Panc1 (cell line): ENCODE measurements at regions not wholly inside any gene's neighbourhood (a gene's known extent, or its start where the extent isn't known, plus 50 kb on each side); places are given as distances from the start of the nearest gene placed in this dataset.

ENCODE experiments used
- ATAC-seq: fragments of 200-7000 bp; cut with Tn5 transposase; 2 replicates; pipeline ENCODE4 v1.9.1; 2020; ENCODE audit warnings: mild to moderate bottlenecking, moderate library complexity
- BruUV-seq: library from RNA; stranded (reverse); fragments of 400-500 nt; replicated peaks from 2 replicates; lab custom pipeline; 2021; lab: Mats Ljungman, UMichigan
- CTCF ChIA-PET: fragments of 300-600 bp; sonication (Branson Sonifier 250); formaldehyde crosslinking; loops from one replicate; lab custom pipeline; 2022; ENCODE audit warnings: antibody characterized with exemption; lab: Charles Lee
- POLR2A ChIA-PET: fragments of 300-600 bp; sonication (Branson Sonifier 250); formaldehyde crosslinking; loops from one replicate; lab custom pipeline; 2022; ENCODE audit warnings: antibody characterized with exemption; lab: Charles Lee
- DNase-seq: peaks from one replicate; pipeline ENCODE4 v3.0.0-alpha.2; 2010; ENCODE audit warnings: low read depth, low spot score
- H3K27ac ChIP-seq: 2 replicates; pipeline ENCODE4 v1.5.1; 2011; ENCODE audit warnings: mild to moderate bottlenecking, low read length, inconsistent platforms
- H3K27me3 ChIP-seq: fragments of 200-500 bp; sonication (Bioruptor generic); 2 replicates; pipeline ENCODE4 v1.6.0; 2014; ENCODE audit warnings: low read length, inconsistent platforms; ENCODE audit not compliant: control insufficient read depth, insufficient read depth
- H3K36me3 ChIP-seq: fragments of 200-500 bp; sonication (Bioruptor generic); 2 replicates; pipeline ENCODE4 v1.5.1; 2014; ENCODE audit warnings: inconsistent platforms, mild to moderate bottlenecking, low read length, moderate library complexity; ENCODE audit not compliant: control insufficient read depth, insufficient read depth
- H3K4me1 ChIP-seq: 2 replicates; pipeline ENCODE4 v1.5.1; 2011; ENCODE audit warnings: inconsistent platforms, mild to moderate bottlenecking, low read length, moderate library complexity; ENCODE audit not compliant: control insufficient read depth, insufficient read depth
- H3K4me3 ChIP-seq, 2 experiments: 2 replicates each; pipeline ENCODE4 v1.5.1; 2011 to 2012; ENCODE audit warnings: low read depth in 2 of 2, low read length in 2 of 2, mild to moderate bottlenecking in 2 of 2, inconsistent platforms in 1 of 2, moderate library complexity in 1 of 2
- H3K9me3 ChIP-seq: fragments of 200-500 bp; sonication (Bioruptor generic); 2 replicates; pipeline ENCODE4 v1.5.1; 2014; ENCODE audit warnings: low read depth, mild to moderate bottlenecking, inconsistent platforms, low read length, moderate library complexity; ENCODE audit not compliant: control insufficient read depth, insufficient read depth
- POLR2AphosphoS5 ChIP-seq: IDR thresholded peaks from 2 replicates; pipeline ENCODE4 v1.6.1; 2012; ENCODE audit warnings: mild to moderate bottlenecking, low read depth, low read length, moderate library complexity
- SIN3A ChIP-seq: IDR thresholded peaks from 2 replicates; pipeline ENCODE4 v1.6.1; 2012; ENCODE audit warnings: low read depth, mild to moderate bottlenecking, low read length, moderate library complexity, borderline replicate concordance; ENCODE audit not compliant: insufficient read depth
- TCF7L2 ChIP-seq: IDR thresholded peaks from 2 replicates; pipeline ENCODE4 v1.6.1; 2011; ENCODE audit warnings: mild to moderate bottlenecking, low read depth, low read length, inconsistent platforms
- in situ Hi-C: cut with HindIII; loops from 2 replicates; pipeline ENCODE4 v1.10.0; 2016; ENCODE audit warnings: low sequenced_read_pairs, low pct_unique_long_range_greater_than_20kb
- intact Hi-C: fragments of 100-400 bp; cut with micrococcal nuclease; formaldehyde crosslinking; loops from one replicate; pipeline ENCODE4 v1.10.0; 2022; ENCODE audit not compliant: unreplicated experiment
- TF ChIP-seq, protein P1 (sequence below): fragments of 450-650 bp; IDR thresholded peaks from 2 replicates; pipeline ENCODE4 v1.5.1; 2017; ENCODE audit warnings: mild to moderate bottlenecking
- TF ChIP-seq, protein P2 (sequence below), 2 experiments: IDR thresholded peaks; 2 replicates each; pipeline ENCODE4 v1.6.1; 2011 to 2012; ENCODE audit warnings: low read depth in 2 of 2, control low read depth in 1 of 2, low read length in 1 of 2, mild to moderate bottlenecking in 1 of 2, moderate library complexity in 1 of 2; ENCODE audit not compliant: insufficient read depth in 1 of 2

DNA sequence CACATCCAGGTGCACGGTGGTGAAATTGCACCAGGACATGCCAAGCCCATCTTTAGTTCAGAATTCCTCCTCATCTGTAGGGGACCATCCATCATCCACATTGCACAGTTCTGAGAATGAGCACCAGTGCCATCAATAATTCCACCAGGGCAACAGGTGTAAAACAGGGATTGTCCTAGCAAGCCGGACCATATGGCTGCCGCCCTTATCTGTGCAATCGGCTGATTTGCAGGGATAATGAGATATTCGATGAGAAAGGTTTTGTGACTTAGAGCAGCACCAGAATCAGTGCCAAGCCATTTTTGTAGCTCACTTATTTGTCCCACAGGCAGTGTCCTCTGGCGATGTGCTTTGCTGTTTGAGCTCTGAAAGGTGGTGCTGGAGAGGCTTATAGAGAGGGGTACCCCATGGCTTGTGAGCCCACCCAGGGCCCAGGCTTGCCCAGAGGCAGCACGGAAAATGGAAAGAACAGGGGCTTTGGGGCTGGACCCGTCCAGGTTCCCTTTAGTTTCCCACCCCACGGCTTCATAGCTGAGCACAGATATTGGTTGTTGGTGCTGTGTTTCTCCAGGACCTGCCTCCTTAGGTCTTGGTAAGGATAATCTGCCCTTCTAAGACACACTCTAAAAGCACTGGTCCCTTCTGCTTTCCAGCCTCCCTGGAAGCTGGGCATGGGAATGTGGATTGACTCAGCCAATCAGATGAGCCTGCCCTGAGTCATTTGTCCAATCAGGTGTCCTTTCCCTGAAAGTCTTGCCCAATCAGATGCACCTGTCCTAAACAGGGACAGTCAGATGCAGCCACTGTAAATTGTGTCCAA, 84.0 kb upstream of the SHANK2 start:
- POLR2A ChIA-PET, result no interaction called here
- in situ Hi-C loops, result no loop called here

DNA sequence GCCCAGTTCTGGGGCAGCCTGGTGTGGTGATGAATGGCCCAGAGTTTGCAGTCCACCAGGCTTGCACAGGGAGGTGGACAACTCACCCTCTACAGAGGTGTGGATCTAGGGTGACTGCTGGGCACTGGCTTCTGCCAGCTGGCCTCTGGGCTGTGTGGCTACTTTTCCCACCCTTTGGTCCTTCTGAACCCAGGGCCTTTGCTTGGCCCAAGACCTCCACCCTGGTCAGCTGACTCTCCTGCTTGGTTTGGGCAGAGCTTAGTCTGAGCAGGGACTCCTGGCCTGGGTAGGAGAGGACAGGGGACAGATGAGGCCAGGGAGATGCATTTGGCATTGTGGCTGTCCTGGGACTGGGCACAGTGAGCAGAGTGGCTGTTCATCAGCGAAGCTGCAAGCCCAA, 83.0 kb upstream of the SHANK2 start:
- Histone ChIP-seq H3K36me3 (no peaks in the 10 kb centered on the region), H3K27me3 (peaks cover 2% of the 10 kb centered on the region; the same call in 1 of the 2 replicates), H3K4me1 (no peaks in the 10 kb centered on the region), H3K9me3 (no peaks in the 10 kb centered on the region), H3K4me3 (no peak overlapping the region), H3K27ac (no peak overlapping the region)
- POLR2A ChIA-PET, result no interaction called here
- DNase-seq, result no peak
- in situ Hi-C loops, result no loop called here
- intact Hi-C loops, result no loop called here
- ATAC-seq, result no peak
- TF ChIP-seq, protein P1, sequence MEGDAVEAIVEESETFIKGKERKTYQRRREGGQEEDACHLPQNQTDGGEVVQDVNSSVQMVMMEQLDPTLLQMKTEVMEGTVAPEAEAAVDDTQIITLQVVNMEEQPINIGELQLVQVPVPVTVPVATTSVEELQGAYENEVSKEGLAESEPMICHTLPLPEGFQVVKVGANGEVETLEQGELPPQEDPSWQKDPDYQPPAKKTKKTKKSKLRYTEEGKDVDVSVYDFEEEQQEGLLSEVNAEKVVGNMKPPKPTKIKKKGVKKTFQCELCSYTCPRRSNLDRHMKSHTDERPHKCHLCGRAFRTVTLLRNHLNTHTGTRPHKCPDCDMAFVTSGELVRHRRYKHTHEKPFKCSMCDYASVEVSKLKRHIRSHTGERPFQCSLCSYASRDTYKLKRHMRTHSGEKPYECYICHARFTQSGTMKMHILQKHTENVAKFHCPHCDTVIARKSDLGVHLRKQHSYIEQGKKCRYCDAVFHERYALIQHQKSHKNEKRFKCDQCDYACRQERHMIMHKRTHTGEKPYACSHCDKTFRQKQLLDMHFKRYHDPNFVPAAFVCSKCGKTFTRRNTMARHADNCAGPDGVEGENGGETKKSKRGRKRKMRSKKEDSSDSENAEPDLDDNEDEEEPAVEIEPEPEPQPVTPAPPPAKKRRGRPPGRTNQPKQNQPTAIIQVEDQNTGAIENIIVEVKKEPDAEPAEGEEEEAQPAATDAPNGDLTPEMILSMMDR, result no peak
- BruUV-seq, result no TSS peak
- CTCF ChIA-PET, result no interaction called here

More for the DNA sequence above, 84.0 kb upstream of the SHANK2 start:
- Histone ChIP-seq H3K36me3 (no peaks in the 10 kb centered on the region), H3K4me1 (no peaks in the 10 kb centered on the region), H3K9me3 (no peaks in the 10 kb centered on the region), H3K27me3 (peaks cover 2% of the 10 kb centered on the region; the same call in 1 of the 2 replicates), H3K4me3 (no peak overlapping the region), H3K27ac (no peak overlapping the region)
- CTCF ChIA-PET, result no interaction called here
- intact Hi-C loops, result no loop called here
- TF ChIP-seq TCF7L2 (no peak), SIN3A (no peak), POLR2AphosphoS5 (no peak)
- TF ChIP-seq, protein P1, result no peak
- TF ChIP-seq, protein P2, sequence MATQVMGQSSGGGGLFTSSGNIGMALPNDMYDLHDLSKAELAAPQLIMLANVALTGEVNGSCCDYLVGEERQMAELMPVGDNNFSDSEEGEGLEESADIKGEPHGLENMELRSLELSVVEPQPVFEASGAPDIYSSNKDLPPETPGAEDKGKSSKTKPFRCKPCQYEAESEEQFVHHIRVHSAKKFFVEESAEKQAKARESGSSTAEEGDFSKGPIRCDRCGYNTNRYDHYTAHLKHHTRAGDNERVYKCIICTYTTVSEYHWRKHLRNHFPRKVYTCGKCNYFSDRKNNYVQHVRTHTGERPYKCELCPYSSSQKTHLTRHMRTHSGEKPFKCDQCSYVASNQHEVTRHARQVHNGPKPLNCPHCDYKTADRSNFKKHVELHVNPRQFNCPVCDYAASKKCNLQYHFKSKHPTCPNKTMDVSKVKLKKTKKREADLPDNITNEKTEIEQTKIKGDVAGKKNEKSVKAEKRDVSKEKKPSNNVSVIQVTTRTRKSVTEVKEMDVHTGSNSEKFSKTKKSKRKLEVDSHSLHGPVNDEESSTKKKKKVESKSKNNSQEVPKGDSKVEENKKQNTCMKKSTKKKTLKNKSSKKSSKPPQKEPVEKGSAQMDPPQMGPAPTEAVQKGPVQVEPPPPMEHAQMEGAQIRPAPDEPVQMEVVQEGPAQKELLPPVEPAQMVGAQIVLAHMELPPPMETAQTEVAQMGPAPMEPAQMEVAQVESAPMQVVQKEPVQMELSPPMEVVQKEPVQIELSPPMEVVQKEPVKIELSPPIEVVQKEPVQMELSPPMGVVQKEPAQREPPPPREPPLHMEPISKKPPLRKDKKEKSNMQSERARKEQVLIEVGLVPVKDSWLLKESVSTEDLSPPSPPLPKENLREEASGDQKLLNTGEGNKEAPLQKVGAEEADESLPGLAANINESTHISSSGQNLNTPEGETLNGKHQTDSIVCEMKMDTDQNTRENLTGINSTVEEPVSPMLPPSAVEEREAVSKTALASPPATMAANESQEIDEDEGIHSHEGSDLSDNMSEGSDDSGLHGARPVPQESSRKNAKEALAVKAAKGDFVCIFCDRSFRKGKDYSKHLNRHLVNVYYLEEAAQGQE (IDR thresholded peaks at IDR 0.05; ENCODE audit: insufficient read depth in 1 of 2, low read depth in 2 of 2, low read length in 1 of 2), result no peak
- ATAC-seq (no peak), DNase-seq (no peak)
- BruUV-seq, result no TSS peak
